ENCODE measurements at regions not wholly inside any gene's neighbourhood (a gene's known extent, or its start where the extent isn't known, plus 50 kb on each side); places are given as distances from the start of the nearest gene placed in this dataset.

DNA sequence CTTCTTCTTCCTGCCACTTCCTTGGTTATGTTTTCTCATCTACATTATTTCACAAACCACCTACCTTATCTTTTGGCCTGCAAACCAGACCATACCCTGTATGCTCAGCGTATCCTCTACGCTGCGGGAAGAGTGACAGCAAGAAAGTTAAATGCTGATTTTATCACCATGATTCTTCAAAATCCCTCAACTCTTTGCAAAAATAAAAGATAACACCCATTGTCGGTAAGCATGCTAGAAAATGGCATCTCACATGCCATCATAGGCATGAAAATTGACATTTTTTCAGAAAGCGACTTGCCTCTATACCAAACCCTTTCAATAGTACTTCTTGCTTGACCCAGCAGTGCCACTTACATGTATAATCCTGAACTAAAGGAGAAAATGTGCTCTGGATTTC is 102.0 kb downstream of the HPGD start:
- Histone ChIP-seq H3K14ac (ENCODE audit: insufficient read depth, low read length) (no peak overlapping the region), H3K56ac (ENCODE audit: insufficient read length, low read depth, low read length) (no peak overlapping the region), H3K79me2 (ENCODE audit: insufficient read depth, low read length) (no peaks in the 10 kb centered on the region), H3K4ac (ENCODE audit: low read depth, low read length) (no peak overlapping the region), H2BK12ac (ENCODE audit: insufficient read length, low read depth, low read length) (no peak overlapping the region), H4K8ac (replicated peaks; ENCODE audit: insufficient read length, low read depth, low read length) (no peak overlapping the region), H3T11ph (ENCODE audit: low read length) (no peak overlapping the region), H3K9ac (ENCODE audit: extremely low read depth, insufficient read length, low read length) (no peak overlapping the region), H3K18ac (ENCODE audit: insufficient read length, low read depth, low read length) (no peak overlapping the region), H3K23ac (ENCODE audit: insufficient read length, low read depth, low read length) (no peak overlapping the region), H3K27ac (ENCODE audit: insufficient read length, low read depth, low read length) (no peak overlapping the region), H3K79me1 (ENCODE audit: insufficient read depth, low read depth, low read length, poor library complexity, severe bottlenecking) (no peaks in the 10 kb centered on the region), H3K9me3 (ENCODE audit: control insufficient read depth, low read depth, low read length) (no peaks in the 10 kb centered on the region), H2AFZ (ENCODE audit: low read length) (no peak overlapping the region), H4K5ac (ENCODE audit: insufficient read length, low read depth, low read length) (no peak overlapping the region), H2BK120ac (ENCODE audit: low read depth, low read length, poor library complexity, severe bottlenecking) (no peak overlapping the region), H2BK20ac (ENCODE audit: low read depth, low read length, poor library complexity, severe bottlenecking) (no peak overlapping the region), H4K91ac (ENCODE audit: insufficient read length, low read depth, low read length) (no peak overlapping the region), H3K27me3 (ENCODE audit: insufficient read depth, low read length) (no peaks in the 10 kb centered on the region), H4K20me1 (ENCODE audit: control insufficient read depth, insufficient read depth, insufficient read length) (no peaks in the 10 kb centered on the region), H3K4me2 (ENCODE audit: insufficient read depth, insufficient read length, low read length) (no peak overlapping the region), H3K4me1 (ENCODE audit: insufficient read depth, low read length) (no peaks in the 10 kb centered on the region), H3K23me2 (ENCODE audit: insufficient read length, low read depth, low read length, poor library complexity, severe bottlenecking) (no peaks in the 10 kb centered on the region), H2AK5ac (ENCODE audit: insufficient read length, low read length) (no peak overlapping the region), H2BK15ac (ENCODE audit: low read depth, low read length) (no peak overlapping the region), H2BK5ac (ENCODE audit: insufficient read length, low read length) (no peak overlapping the region)
- Mint-ChIP-seq H3K4me1 (0 out of 4 replicates have a peak, but pooled peaks cover 0 to 3% of the 10 kb centered on the region in 2 experiments), H3K4me3 (no peak overlapping the region), H3K36me3 (ENCODE audit: insufficient read depth in 1 of 3, low read depth in 3 of 3) (peaks cover 8 to 12% (median 9%) of the 10 kb centered on the region in 3 experiments), H3K9me3 (peaks cover 6 to 8% of the 10 kb centered on the region in 2 experiments; a peak in 4 of 5 replicates), H3K27ac (no peak overlapping the region; a peak in 1 of 7 replicates), H3K27me3 (ENCODE audit: low read depth) (no peaks in the 10 kb centered on the region)
- TF ChIP-seq, protein P1, sequence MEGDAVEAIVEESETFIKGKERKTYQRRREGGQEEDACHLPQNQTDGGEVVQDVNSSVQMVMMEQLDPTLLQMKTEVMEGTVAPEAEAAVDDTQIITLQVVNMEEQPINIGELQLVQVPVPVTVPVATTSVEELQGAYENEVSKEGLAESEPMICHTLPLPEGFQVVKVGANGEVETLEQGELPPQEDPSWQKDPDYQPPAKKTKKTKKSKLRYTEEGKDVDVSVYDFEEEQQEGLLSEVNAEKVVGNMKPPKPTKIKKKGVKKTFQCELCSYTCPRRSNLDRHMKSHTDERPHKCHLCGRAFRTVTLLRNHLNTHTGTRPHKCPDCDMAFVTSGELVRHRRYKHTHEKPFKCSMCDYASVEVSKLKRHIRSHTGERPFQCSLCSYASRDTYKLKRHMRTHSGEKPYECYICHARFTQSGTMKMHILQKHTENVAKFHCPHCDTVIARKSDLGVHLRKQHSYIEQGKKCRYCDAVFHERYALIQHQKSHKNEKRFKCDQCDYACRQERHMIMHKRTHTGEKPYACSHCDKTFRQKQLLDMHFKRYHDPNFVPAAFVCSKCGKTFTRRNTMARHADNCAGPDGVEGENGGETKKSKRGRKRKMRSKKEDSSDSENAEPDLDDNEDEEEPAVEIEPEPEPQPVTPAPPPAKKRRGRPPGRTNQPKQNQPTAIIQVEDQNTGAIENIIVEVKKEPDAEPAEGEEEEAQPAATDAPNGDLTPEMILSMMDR (conservative IDR thresholded peaks at IDR 0.05), result no peak
- no CpG with 5 or more reads among the region's 5 CpGs for WGBS (ENCODE audit: extremely low coverage, insufficient read length, low lambda C conversion rate)
- no peak for DNase-seq

Measured in H9 (cell line).